ENCODE measurements at regions not wholly inside any gene's neighbourhood (a gene's known extent, or its start where the extent isn't known, plus 50 kb on each side); places are given as distances from the start of the nearest gene placed in this dataset.
A peak's percentile ranks its signal among the peaks of the same experiment; 100 is the strongest.

- no peak for DNase-seq (ENCODE audit: low read depth in 4 of 4, low spot score in 2 of 4)
These were observed 135.3 kb upstream of the WWC1 start for GRCh38 chr5:168156170-168156569.

- DNase-seq (ENCODE audit: low read depth in 4 of 4, low spot score in 2 of 4): no peak
These were observed 134.3 kb upstream of the WWC1 start for GRCh38 chr5:168157141-168157540.

GRCh38 chr5:168159425-168159824 is 132.0 kb upstream of the WWC1 start:
- DNase-seq (ENCODE audit: low read depth in 4 of 4, low spot score in 2 of 4): peak in 1 of 4 donors; percentile 13

- peak in 1 of 4 donors; percentile 13 for DNase-seq (ENCODE audit: low read depth in 4 of 4, low spot score in 2 of 4)
These were observed 129.0 kb upstream of the WWC1 start for GRCh38 chr5:168162464-168162863.

- DNase-seq (ENCODE audit: low read depth in 4 of 4, low spot score in 2 of 4): no peak
These were observed 127.5 kb upstream of the WWC1 start for GRCh38 chr5:168163966-168164365.

- no peak for DNase-seq (ENCODE audit: low read depth in 4 of 4, low spot score in 2 of 4)
These were observed 126.1 kb upstream of the WWC1 start for GRCh38 chr5:168165221-168165914.

GRCh38 chr5:168165977-168166376 is 125.5 kb upstream of the WWC1 start:
- DNase-seq (ENCODE audit: low read depth in 4 of 4, low spot score in 2 of 4): no peak

- DNase-seq (ENCODE audit: low read depth in 4 of 4, low spot score in 2 of 4): no peak
These were observed 124.1 kb upstream of the WWC1 start for GRCh38 chr5:168167338-168167737.

GRCh38 chr5:168168978-168169698 is 122.3 kb upstream of the WWC1 start:
- no peak for DNase-seq (ENCODE audit: low read depth in 4 of 4, low spot score in 2 of 4)

GRCh38 chr5:168169791-168170190 is 121.7 kb upstream of the WWC1 start:
- no peak for DNase-seq (ENCODE audit: low read depth in 4 of 4, low spot score in 2 of 4)

GRCh38 chr5:168171901-168172759 is 119.3 kb upstream of the WWC1 start:
- DNase-seq (ENCODE audit: low read depth in 4 of 4, low spot score in 2 of 4): no peak

GRCh38 chr5:168172760-168173223 is 118.7 kb upstream of the WWC1 start:
- no peak for DNase-seq (ENCODE audit: low read depth in 4 of 4, low spot score in 2 of 4)

- no peak for DNase-seq (ENCODE audit: low read depth in 4 of 4, low spot score in 2 of 4)
These were observed 117.1 kb upstream of the WWC1 start for GRCh38 chr5:168174376-168174775.

GRCh38 chr5:168176251-168176650 is 115.2 kb upstream of the WWC1 start:
- no peak for DNase-seq (ENCODE audit: low read depth in 4 of 4, low spot score in 2 of 4)

- DNase-seq (ENCODE audit: low read depth in 4 of 4, low spot score in 2 of 4): no peak
These were observed 114.5 kb upstream of the WWC1 start for GRCh38 chr5:168176941-168177340.

GRCh38 chr5:168177831-168178450 is 113.5 kb upstream of the WWC1 start:
- DNase-seq (ENCODE audit: low read depth in 4 of 4, low spot score in 2 of 4): no peak

- no peak for DNase-seq (ENCODE audit: low read depth in 4 of 4, low spot score in 2 of 4)
These were observed 112.3 kb upstream of the WWC1 start for GRCh38 chr5:168179192-168179593.

- no peak for DNase-seq (ENCODE audit: low read depth in 4 of 4, low spot score in 2 of 4)
These were observed 109.2 kb upstream of the WWC1 start for GRCh38 chr5:168182269-168182668.

GRCh38 chr5:168184103-168184502 is 107.3 kb upstream of the WWC1 start:
- DNase-seq (ENCODE audit: low read depth in 4 of 4, low spot score in 2 of 4): no peak

GRCh38 chr5:168186289-168187074 is 105.0 kb upstream of the WWC1 start:
- no peak for DNase-seq (ENCODE audit: low read depth in 4 of 4, low spot score in 2 of 4)

Measured in left renal cortex interstitium (tissue), 4 donors.